ENCODE measurements at regions not wholly inside any gene's neighbourhood (a gene's known extent, or its start where the extent isn't known, plus 50 kb on each side); places are given as distances from the start of the nearest gene placed in this dataset.

DNA sequence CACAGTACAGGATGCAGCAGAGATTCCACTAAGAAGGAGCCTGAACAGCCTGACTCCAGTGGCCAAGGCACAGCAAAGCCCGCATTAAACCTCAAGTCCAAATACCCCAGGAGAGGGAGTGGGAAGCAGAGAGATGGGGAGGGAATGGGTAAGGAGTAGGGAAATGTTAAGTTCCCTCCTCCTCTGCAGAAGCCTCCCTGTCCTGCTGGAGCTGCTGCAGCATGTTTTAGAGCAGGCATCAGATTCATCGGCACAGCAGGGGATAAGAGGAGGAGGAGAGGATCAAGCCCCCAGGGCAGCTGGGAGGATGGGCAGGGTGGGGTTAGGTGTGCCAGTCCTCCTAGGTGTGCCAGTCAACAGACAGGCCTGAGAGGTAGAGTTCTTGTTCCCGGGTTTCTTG, 709.7 kb downstream of the PTPRU start:
- no peak for TF ChIP-seq POLR2A (IDR thresholded peaks at IDR 0.05; ENCODE audit: low read length)
- no peak for TF ChIP-seq GATA1 (IDR thresholded peaks at IDR 0.05; ENCODE audit: low read depth, low read length)

All from erythroblast (primary cell).